ENCODE measurements at regions not wholly inside any gene's neighbourhood (a gene's known extent, or its start where the extent isn't known, plus 50 kb on each side); places are given as distances from the start of the nearest gene placed in this dataset.

DNA sequence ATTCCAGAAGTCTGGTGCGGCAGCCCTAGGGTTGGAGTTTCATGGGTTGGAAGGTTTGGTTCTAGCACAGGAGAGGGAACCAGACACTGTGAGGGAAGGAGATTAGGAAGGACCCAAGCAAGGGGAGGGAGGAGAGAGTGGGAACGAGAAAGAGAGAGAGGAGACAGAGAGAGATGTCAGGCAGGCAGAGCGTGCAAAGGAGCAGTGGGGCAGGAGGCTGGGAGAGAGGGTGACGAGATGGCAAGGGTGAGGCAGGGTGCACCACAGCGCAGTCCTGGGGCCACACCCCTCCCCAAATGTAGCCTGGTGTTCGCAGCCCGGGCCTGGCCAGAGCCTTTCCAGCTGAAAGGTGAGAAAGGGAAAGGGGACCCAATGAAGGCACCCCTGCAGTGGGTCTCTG is 162.9 kb upstream of the TLE3 start:
- Histone ChIP-seq H3K27me3 (no peaks in the 10 kb centered on the region), H3K36me3 (no peaks in the 10 kb centered on the region), H3K4me3 (no peak overlapping the region), H3K27ac (no peak overlapping the region), H3K4me1 (no peaks in the 10 kb centered on the region), H3K9me3 (no peaks in the 10 kb centered on the region)
- intact Hi-C loops (cut with DNase I), result no loop called here
- 100% methylated on average over 4 of the region's 7 CpGs for WGBS (ENCODE audit: insufficient coverage, low coverage, low lambda C conversion rate, missing lambda C conversion rate)
- ATAC-seq, result no peak
- no peak for TF ChIP-seq POLR2A (IDR thresholded peaks at IDR 0.05)
- TF ChIP-seq, protein P1, sequence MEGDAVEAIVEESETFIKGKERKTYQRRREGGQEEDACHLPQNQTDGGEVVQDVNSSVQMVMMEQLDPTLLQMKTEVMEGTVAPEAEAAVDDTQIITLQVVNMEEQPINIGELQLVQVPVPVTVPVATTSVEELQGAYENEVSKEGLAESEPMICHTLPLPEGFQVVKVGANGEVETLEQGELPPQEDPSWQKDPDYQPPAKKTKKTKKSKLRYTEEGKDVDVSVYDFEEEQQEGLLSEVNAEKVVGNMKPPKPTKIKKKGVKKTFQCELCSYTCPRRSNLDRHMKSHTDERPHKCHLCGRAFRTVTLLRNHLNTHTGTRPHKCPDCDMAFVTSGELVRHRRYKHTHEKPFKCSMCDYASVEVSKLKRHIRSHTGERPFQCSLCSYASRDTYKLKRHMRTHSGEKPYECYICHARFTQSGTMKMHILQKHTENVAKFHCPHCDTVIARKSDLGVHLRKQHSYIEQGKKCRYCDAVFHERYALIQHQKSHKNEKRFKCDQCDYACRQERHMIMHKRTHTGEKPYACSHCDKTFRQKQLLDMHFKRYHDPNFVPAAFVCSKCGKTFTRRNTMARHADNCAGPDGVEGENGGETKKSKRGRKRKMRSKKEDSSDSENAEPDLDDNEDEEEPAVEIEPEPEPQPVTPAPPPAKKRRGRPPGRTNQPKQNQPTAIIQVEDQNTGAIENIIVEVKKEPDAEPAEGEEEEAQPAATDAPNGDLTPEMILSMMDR (IDR thresholded peaks at IDR 0.05), result no peak
- DNase-seq, result no peak

- TF ChIP-seq POLR2A (IDR thresholded peaks at IDR 0.05), result no peak
- TF ChIP-seq, protein P1 (IDR thresholded peaks at IDR 0.05), result no peak
- ATAC-seq (peak in 1 of 4 donors; percentile 7), DNase-seq (no peak)
- H3K27ac ChIP-seq, result no peak overlapping the region
- H3K4me1 ChIP-seq, result no peaks in the 10 kb centered on the region
- no peaks in the 10 kb centered on the region for H3K27me3 ChIP-seq
- WGBS (ENCODE audit: insufficient coverage, low coverage, low lambda C conversion rate, missing lambda C conversion rate), result 68% methylated on average over 2 of the region's 9 CpGs
- no peak overlapping the region for H3K4me3 ChIP-seq
- H3K36me3 ChIP-seq, result no peaks in the 10 kb centered on the region
- no peaks in the 10 kb centered on the region for H3K9me3 ChIP-seq
- intact Hi-C loops (cut with DNase I), result no loop called here
Observed at GRCh38 chr15:70259640-70260508, 162.2 kb upstream of the TLE3 start.

DNA sequence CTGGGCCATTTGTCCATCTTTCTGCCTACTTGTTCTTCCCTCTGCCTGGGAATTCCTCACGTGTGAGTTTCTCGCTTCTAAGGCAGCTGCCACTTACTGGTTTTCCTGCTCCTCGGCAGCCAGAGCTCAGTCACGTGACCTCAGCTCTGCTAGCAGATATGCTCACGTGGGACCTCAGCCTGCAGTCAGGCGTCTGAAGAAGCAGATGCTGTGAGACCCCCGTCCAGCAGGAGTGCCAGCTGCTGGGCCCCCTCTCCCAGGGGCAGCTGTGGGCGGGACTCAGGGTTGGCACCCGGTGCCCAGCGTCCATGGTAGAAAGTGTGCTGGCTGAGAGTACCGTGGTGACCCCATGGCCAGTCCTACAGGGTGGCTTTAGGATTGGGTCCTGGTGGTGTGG is 161.3 kb upstream of the TLE3 start:
- no peaks in the 10 kb centered on the region for H3K9me3 ChIP-seq
- H3K36me3 ChIP-seq, result no peaks in the 10 kb centered on the region
- DNase-seq, result peak; percentile 57 to 72 (median 57)

DNA sequence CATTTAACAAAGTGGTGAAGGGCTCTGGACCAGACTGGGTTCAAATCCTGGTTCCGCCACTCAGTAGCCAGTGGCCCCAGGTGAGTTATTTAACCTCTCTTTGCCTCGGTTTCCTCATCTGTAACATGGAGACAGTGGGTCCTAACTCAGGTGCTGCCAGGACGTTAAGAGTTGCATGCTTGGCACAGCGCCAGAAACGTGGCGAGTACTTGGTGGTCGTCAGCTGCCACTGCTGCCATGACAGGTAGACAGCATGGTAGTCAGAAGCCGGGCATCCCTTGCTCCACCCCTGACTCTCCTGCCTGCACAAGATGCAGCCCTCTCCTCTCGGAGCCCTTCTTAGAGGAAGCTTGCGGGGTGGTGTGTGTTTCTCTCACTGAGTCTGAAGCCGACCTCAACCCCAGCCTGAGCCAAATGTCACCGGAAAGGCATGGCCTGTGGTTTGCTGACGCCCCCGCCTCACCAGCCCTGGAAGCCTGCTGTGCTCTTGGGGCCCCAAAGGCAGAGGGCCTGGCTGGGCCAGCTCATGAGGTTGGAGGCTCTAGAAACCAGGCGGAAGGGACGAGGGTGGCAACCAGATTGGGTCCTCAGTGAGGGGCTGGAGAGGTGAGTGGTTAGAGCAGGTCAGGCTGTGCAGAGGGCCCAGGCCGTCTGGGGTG is 160.8 kb upstream of the TLE3 start:
- no peak overlapping the region for H3K27ac ChIP-seq
- no peak overlapping the region for H3K4me3 ChIP-seq
- intact Hi-C loops (cut with DNase I), result no loop called here
- no peaks in the 10 kb centered on the region for H3K9me3 ChIP-seq
- no peaks in the 10 kb centered on the region for H3K27me3 ChIP-seq
- TF ChIP-seq, protein P1 (IDR thresholded peaks at IDR 0.05), result no peak
- peak; percentile 21 for TF ChIP-seq POLR2A (IDR thresholded peaks at IDR 0.05)
- DNase-seq (no peak), ATAC-seq (peak; percentile 4 to 42 (median 34))
- no peaks in the 10 kb centered on the region for H3K4me1 ChIP-seq
- 73% methylated on average over 2 of the region's 17 CpGs for WGBS (ENCODE audit: insufficient coverage, low coverage, low lambda C conversion rate, missing lambda C conversion rate)
- no peaks in the 10 kb centered on the region for H3K36me3 ChIP-seq

More for the DNA sequence above, 161.3 kb upstream of the TLE3 start:
- intact Hi-C loops (cut with DNase I), result no loop called here
- Histone ChIP-seq H3K27ac (no peak overlapping the region), H3K4me1 (no peaks in the 10 kb centered on the region), H3K27me3 (no peaks in the 10 kb centered on the region), H3K4me3 (no peak overlapping the region)
- TF ChIP-seq, protein P1 (IDR thresholded peaks at IDR 0.05), result no peak
- no peak for TF ChIP-seq POLR2A (IDR thresholded peaks at IDR 0.05)
- whole genome bisulfite sequencing (ENCODE audit: insufficient coverage, low coverage, low lambda C conversion rate, missing lambda C conversion rate), result 57% methylated on average over 5 of the region's 11 CpGs
- ATAC-seq, result peak; percentile 12 to 54 (median 38)
